ENCODE measurements at regions not wholly inside any gene's neighbourhood (a gene's known extent, or its start where the extent isn't known, plus 50 kb on each side); places are given as distances from the start of the nearest gene placed in this dataset.

DNA sequence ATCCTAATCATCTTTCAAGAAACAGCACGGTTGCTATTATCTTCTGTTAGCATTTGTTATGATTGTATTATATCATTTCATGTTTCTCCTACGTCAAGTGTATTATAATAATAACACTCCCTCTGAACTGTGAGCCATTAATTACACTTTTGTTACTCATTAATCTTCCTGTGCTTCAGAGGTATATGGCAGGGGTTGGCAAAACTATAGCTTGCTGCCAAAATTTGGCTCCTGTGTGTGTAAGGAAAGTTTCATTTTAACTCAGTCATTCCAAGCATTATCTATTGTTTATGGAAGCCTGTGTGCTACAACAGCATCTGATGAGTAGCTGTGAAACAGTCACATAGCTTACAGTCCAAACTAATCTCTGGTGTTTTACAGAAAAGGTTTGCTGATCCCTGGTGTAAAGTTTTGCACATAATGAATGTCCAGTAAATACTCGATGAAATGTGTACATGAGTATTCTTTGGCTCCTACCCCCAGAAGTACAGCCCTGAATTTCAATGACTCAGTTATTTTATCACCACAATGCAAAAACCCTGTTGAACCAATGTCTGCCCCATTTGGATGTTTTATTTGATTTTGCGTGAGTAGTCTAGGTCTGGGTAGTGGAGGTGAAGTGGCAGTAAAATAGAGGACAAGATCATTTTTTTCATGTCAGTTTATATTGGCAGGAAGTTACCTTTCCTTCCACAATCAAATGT, 648.2 kb downstream of the MAT2B start:
- DNase-seq (ENCODE audit: low read depth in 4 of 4, low spot score in 3 of 4), result no peak

DNA sequence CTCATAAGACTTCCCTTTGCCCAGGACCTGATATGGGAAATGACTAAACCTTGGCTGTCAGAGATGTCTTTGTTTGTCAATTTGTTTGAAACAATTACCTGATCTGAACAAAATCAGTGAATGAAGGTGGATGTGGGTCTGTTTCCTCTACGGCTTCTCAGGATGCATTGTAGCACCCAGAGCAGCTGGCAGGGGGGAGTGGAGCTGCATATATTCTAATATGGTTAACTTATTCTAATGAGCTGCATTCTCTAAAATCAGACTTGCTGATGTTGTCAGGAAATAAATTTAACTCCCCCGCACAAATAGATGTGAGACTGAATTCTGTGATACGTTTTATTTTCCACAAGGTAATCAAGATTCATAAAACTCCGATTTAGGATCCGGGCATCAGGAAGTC, 665.4 kb downstream of the MAT2B start:
- DNase-seq (ENCODE audit: low read depth in 4 of 4, low spot score in 3 of 4), result no peak

- no peak for DNase-seq (ENCODE audit: low read depth in 4 of 4, low spot score in 3 of 4)
Observed at GRCh38 chr5:164175083-164175482, 669.7 kb downstream of the MAT2B start.

DNA sequence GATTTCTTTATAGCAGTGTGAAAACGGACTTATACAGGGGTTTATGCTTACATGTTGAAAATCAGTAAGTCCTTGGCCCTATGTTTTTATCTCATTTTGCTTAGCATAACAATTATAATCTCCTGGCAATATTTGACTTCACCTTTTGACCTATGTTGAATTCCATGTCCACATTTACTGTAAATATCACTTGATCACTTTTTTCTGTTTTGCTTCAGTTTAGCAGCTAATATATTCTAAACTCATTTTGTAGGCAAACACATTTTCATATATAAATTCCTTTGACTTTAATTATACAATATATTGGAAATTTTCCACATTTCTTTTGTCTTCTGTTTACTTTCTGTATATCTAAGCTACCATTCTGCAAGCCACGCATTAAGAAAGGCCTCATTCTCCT, 674.0 kb downstream of the MAT2B start:
- no peak for DNase-seq (ENCODE audit: low read depth in 4 of 4, low spot score in 3 of 4)

GRCh38 chr5:164181604-164182003, 676.2 kb downstream of the MAT2B start:
- no peak for DNase-seq (ENCODE audit: low read depth in 4 of 4, low spot score in 3 of 4)

DNA sequence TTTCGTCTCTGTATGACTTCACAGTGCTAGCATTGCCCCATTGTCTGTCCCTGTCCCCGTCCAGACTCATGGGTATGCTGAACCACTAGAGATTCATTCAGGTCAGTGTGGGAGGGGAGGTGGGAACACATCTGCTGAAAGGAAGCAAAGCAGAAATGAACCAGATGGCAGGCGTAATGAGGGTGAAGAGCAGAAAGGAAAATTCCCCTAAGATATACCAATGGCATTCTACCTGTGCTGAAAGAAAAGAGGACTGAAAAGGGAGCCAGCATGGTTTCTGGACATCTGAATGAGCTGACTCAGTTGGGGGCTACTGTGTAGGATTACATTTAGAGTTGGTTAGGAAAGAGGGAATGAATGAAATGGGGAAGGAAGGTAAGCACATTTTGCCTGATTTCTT, 678.7 kb downstream of the MAT2B start:
- DNase-seq (ENCODE audit: low read depth in 4 of 4, low spot score in 3 of 4), result no peak

DNA sequence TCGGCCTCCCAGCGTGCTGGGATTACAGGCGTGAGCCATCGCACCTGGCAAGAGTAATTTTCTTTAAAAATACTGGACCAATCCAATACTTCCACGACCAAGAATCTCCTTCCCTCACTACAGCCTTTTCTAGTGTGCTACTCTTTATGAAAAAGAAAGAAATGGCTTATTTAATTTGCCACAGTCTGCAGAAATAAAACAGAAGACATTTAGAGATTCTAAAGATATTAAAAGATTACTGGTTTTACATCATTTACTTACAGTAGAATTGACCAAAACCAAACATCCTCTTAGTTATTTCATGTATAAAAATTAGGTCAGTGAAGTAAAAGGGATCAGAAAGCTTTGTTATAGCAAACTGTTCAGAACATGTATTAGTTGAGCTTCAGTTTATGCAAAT, 679.6 kb downstream of the MAT2B start:
- no peak for DNase-seq (ENCODE audit: low read depth in 4 of 4, low spot score in 3 of 4)

DNA sequence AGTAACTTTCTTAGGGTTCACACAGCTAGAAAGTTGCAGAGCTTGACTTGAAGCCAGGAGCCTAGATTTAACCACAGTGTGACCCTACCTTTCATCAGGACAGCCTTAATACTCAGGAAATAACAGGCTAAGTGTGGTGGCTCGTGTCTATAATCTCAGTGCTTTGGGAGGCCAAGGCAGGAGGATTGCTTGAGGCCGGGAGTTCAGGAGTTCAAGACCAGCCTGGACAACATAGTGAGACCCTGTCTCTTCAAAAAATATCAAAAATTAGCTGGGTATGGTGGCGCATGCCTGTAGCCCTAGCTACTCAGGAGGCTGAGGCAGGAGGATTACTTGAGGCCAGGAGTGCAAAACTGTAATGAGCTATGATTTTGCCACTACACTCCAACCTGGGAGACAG, 681.1 kb downstream of the MAT2B start:
- DNase-seq (ENCODE audit: low read depth in 4 of 4, low spot score in 3 of 4), result no peak

DNA sequence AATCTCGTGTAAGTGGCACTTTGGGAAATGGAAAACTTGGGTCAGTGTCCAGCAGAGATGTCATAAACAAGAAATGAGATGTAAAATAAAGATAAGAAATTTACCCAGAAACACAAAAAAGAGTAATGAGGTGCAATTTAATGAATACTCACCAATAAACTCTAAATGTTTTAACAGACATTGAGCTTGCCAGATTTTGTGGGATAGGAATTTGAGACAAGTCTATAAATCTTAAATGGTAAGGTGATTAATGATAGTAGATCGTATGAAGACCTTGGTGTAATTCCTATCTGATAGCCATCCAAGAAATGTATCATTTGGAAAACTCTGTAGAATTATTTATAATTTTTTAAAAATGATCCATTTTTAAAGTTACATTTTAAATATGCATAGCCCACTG, 682.4 kb downstream of the MAT2B start:
- DNase-seq (ENCODE audit: low read depth in 4 of 4, low spot score in 3 of 4), result no peak

GRCh38 chr5:164188733-164189148, 683.3 kb downstream of the MAT2B start:
- no peak for DNase-seq (ENCODE audit: low read depth in 4 of 4, low spot score in 3 of 4)

DNA sequence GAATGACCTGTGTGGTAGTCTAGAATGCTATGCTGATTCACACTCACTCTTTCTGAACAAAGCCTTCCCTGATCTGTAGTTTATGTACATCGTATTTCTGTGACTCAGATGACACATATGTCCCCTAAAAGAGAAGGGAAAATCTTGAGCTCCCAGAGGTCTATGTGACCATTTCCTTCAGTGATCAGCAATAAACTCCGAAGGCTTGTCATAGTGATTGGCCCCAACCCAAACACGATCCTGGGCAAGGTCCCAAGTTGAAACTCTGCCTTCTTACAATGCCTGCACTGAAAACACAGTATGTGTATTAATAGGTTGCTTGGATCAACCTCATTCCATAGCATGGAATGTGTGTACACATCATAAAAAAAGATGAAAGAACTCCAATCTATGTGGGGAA, 685.8 kb downstream of the MAT2B start:
- no peak for DNase-seq (ENCODE audit: low read depth in 4 of 4, low spot score in 3 of 4)

DNA sequence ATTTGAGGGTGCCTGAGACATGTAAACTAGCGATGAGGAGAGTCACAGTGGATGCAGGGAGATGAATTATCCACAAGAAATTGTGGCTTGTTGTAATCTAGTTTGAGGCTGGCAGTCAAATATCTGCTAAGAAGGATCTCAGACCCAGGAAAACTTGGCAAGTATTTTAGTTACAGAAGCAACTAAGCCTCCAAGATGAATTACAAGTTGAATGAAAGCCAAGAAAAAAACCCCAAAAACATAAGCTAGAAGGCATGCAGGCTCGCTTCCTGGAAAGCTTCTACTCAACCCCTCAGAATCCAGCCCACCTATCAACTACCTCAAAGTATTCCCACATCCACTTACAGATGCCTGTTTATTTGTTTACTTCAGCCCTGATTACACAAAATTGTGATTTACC, 696.9 kb downstream of the MAT2B start:
- no peak for DNase-seq (ENCODE audit: low read depth in 4 of 4, low spot score in 3 of 4)

DNA sequence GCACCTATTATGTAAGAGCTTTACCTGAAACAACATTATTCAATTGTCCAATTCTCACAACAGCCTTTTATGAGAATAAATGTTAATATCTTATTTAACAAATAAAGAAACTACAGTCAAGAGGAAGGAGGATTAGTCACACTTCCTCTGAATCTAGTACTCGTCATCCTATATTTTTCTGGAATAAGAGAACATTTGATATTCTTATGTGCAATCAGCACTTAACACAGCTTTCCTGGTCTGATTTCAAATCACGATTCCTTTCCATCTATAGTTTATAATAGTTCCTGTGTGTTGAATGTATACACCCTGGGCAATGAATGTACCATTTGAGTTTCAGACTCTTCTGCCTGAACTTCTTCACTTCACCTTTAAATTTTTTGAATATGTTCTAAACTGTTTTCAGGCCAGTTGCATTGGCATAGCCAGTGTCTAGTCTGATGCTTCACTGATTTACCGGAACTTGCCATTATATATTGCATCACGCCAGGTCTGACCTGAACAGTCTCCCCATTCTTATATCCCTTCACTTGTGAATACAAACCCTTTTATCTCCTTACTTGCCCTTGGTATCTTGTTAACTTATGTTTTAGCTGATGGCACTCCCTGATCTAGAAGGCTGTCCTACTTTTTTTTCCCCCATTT, 698.3 kb downstream of the MAT2B start:
- DNase-seq (ENCODE audit: low read depth in 4 of 4, low spot score in 3 of 4), result no peak

- no peak for DNase-seq (ENCODE audit: low read depth in 4 of 4, low spot score in 3 of 4)
Observed at GRCh38 chr5:164204338-164204946, 699.0 kb downstream of the MAT2B start.

DNA sequence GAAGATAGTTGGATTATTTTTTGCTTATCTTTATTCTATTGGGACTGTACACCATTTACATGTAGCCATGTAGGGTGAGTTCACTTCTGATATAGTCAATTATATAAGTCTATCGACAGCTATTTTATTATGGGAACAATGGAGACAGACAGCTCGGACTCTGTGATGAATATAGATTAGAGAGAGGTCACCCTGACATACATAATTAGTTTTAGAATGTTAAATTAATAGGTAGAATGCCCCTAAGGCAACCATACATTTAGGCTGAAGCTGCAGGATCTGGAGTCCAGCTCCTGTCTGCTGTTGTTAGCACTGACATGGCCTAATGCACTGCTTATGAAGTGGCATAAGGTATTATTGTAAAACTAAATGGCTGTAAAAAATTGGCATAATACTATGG, 700.8 kb downstream of the MAT2B start:
- DNase-seq (ENCODE audit: low read depth in 4 of 4, low spot score in 3 of 4), result no peak

DNA sequence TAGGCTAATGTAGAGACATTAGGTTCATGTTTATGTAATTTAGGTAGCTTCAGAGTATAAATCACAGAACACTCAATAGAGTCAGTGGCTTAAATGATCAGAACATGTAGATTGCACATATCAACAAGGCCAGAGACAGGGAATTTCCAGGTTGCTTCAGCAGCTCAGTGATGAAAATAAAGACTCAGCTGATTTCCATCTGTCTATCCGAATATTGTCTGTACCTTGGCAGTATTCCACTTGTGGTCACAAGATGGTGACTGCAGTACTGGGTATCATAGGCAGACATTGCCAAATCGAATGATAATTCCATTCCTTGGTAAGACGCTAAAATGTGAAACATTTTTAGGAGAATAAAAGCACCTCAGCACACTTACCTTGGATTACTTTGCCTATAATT, 702.2 kb downstream of the MAT2B start:
- no peak for DNase-seq (ENCODE audit: low read depth in 4 of 4, low spot score in 3 of 4)

GRCh38 chr5:164210491-164210890, 705.1 kb downstream of the MAT2B start:
- no peak for DNase-seq (ENCODE audit: low read depth in 4 of 4, low spot score in 3 of 4)

DNA sequence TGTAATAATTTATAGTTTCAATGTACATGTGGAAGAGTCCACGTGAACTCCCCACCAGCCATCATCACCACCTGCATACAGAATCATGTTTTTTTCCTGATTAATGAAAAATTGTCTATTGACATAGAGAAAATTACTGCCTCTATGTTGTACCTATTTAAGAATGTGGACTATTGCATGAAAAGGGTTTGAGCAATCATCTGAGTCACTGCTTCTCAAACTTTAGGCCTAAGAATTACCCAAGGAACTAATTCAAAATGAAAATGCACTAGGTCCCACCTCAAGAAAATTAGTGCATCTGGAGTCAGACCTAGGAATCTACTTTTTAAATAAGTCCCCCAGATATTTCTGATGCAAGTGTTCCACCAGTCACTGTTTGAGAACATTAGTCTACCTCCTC, 709.3 kb downstream of the MAT2B start:
- no peak for DNase-seq (ENCODE audit: low read depth in 4 of 4, low spot score in 3 of 4)

DNA sequence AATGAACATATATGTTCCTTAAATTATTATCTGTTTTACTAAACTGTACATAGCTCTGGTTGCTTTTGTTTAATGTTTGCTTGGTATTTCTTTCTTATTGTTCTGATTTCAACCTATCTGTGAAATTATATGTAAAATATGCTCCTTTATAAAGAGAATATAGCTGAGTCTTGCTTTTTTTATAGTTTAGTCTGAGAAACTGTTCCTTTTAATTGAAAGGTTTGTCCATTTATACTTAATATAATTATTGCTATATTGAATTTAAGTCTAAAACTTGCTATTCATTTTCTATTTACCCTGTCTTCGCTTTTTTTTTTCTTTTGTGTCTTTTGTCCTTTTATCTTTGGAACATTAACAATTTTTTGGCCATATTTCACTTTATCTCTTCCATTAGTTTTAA, 712.0 kb downstream of the MAT2B start:
- no peak for DNase-seq (ENCODE audit: low read depth in 4 of 4, low spot score in 3 of 4)

DNA sequence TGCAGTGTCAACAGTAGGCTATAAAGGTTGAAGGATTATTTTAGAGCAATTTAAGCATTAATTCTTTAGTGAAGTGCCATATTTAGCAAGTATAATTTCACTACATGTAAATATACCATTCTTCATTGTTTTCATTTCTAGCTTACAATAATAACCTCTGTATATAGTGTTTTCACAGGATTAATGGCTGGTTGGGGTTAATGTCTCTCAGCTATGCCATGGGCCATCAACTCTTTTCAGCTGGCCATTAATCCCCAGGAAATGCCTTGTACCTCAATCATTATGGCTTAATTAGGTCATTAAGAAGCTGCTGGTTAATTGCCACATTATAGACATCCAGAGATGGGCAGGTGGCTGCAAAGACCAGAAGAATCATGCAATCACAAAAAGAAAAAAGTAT, 715.1 kb downstream of the MAT2B start:
- no peak for DNase-seq (ENCODE audit: low read depth in 4 of 4, low spot score in 3 of 4)

GRCh38 chr5:164224236-164224635, 718.8 kb downstream of the MAT2B start:
- no peak for DNase-seq (ENCODE audit: low read depth in 4 of 4, low spot score in 3 of 4)

DNA sequence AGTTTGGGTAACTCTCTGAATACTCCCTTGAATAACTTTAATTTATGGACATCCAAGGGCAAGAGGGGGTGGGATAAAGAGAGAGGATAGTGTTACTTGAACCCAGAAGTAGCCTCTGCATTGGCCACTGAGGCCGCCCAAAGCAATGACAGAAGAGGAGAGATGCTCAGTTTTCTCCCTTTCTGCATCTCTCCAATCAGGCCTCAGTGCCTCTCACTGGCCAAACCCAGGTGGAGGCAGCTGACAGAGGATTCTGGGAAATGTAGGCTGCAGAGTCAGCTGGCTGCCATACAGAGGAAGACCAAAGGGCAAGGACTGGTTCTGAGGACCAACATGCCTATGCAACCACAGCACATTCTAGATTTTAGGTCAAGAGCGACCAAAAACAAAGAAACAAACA, 719.4 kb downstream of the MAT2B start:
- no peak for DNase-seq (ENCODE audit: low read depth in 4 of 4, low spot score in 3 of 4)
